ENCODE measurements at regions not wholly inside any gene's neighbourhood (a gene's known extent, or its start where the extent isn't known, plus 50 kb on each side); places are given as distances from the start of the nearest gene placed in this dataset.
A peak's percentile ranks its signal among the peaks of the same experiment; 100 is the strongest.
"Not testable (repeated sequence)": the region's sequence is repeated elsewhere in the genome, so short reads cannot be mapped to it uniquely, and the experiment has no call there.

DNA sequence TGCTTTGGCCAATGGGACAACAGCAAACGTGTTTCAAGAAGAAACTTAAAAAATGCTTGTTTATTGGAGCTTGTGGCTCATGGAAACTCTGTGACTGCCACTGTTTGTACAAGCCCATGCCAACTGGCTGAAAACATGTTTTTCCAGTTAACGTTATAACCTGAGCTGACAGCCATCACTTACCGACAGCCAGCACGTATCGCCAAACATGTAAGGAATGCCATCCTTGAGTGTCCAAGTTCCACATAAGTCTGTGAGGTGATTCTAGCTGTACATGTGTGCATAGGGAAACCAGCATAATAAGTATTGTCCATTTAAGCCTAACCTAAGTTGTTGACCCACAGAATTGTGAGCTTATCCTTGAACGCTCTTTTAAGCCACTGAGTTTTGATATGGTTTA is 596.9 kb downstream of the TRHDE start:
- DNase-seq, result no peak

DNA sequence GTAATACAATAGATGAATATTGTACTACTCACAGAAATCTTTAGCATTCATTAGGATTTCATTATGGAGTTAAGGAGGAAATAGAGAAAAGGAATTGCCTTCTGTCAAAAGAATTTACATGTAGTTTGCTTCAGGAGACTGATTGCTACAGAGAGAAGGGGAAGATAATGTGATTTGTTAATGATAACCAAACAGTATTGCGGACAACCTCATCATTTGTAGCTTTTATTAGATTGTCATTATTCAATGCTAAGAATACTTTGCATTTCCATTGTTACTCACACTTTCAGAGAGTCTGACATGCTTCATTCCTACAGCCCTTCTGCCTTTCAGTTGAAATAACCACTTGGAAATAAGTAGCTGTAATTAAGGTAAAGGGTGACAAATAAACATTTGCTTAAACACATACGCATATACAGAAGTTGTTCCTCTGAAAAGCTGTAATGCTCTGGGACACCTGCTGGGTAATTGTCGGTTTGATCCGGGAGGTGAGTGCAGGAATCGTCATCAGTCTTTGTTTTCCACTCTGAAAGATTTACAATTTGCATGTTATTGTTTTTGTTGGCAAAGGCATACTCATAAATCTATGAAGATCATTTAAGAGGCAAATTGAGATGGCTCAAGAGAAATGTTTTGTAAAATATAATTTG is 600.2 kb downstream of the TRHDE start:
- peak; percentile 69 for DNase-seq

DNA sequence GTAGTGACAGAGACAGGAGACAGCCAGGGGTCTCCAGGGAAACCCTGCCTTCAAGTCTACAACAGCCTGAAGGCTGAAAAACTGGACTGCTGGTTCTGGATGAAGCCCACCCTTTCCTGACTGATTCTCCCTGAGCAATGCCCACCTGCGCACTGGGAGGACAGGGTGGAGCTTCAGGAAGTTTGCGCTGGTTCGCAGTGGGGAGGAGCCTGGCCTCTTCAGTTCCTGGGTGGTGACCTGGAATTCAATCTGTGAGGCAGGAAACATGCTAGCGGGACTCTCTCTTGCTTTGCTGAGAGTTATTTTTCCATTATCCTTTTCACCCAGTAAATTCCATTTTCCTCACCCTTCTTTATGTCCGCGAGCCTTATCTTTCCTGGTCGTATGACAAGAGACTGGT is 600.8 kb downstream of the TRHDE start:
- no peak for DNase-seq

DNA sequence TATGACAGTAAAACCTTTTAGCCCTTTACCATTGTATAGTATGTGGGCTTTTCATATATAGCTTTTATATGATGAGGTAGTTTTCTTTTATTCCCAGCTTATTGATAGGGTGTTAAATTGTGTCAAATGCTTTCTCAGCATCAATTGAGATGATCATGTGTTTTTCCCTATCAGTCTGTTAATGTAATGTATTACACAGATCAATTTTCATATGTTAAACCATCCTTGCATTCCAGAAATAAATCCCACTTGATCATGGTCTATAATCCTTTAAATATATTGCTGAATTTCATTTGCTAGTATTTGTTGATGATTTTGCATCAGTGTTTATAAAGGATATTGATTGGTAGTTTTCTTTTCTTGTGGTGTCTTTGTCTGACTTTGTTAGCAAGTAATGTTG is 603.9 kb downstream of the TRHDE start:
- no peak for DNase-seq

DNA sequence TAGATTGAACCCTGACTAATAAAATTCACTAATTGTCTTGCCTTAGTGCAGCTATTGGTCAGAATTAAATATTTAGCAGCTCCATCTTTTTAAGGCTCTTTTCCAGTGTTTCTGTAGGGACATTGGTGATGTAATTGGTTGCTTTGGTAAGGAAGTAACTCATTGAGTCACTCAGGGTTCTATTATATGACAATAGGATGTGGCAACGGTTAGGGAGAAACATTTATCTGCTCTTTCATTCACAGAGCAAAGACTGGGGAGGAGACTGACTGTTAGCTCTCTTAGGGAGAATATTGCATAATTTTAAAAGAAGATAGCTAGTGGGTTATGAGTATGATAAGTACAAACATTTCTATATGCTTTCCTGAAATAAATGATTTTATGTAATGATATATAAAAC is 616.5 kb downstream of the TRHDE start:
- DNase-seq, result no peak

DNA sequence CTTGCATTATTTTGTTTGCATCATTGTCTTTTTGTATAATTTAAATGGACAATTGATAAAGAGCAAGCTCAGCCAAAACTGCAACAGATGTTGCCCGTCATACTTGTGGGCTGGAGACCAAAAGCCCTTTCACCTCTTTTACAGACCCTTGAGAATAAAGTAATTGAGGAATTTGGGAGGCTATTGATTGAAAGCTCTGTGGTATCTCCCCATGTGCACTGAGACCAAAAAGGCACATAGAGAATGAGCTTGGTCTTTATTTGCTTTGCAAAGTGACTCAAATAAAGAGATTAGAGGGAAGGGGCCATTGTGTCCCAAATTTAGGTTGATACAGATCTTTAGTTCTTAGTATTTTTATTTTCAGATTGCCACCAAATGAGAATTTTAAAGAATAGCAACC is 617.6 kb downstream of the TRHDE start:
- DNase-seq, result no peak

DNA sequence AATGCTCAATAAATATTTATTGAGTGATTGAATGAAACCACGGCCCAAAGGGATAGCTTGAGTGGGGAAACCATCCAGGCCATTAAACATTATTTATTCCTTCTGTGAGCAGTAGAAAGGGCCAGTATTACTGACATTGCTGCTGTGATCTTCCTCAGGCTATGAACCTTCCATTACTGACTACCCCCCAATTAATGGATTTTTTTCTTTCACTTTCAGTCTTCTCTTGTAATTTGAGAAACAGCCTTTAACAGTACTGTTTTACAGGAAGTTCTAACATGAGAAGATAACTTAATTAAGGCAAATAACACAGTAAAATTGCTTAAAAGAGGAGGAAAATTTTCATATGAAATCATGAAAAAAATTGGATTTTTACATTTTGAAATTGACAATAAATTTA is 629.5 kb downstream of the TRHDE start:
- DNase-seq, result no peak

DNA sequence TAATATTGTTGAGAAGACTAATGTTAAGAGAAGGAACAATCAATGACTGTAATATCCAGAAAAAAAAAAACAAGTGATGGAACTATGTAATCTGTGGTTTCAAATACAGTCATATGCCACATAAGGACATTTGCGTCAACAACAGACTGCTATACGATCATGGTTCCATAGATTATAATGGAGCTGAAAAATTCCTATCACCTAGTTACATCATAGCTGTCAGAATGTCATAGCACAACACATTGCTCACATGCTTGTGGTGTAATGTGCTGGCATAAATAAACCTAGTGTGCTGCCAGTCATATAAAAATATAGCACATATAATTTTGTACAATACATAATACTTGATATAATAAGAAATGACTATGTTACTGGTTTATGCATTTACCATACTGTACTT is 653.5 kb downstream of the TRHDE start:
- no peak for DNase-seq

DNA sequence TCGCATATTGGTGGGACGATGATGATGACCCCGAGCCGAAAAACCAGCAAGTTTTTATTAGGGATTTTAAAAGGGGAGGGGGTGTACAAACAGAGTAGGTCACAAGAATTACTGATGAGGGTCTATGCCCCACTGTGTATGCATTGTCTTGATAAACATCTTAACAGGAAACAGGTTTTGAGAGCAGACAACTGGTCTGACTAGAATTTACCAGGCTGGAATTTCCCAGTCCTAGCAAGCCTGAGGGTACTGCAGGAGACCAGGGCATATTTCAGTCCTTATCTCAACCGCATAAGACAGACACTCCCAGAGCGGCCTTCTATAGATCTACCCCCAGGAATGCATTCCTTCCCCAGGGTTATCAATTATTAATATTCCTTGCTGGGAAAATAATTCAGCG is 659.7 kb downstream of the TRHDE start:
- DNase-seq, result not testable (repeated sequence)

DNA sequence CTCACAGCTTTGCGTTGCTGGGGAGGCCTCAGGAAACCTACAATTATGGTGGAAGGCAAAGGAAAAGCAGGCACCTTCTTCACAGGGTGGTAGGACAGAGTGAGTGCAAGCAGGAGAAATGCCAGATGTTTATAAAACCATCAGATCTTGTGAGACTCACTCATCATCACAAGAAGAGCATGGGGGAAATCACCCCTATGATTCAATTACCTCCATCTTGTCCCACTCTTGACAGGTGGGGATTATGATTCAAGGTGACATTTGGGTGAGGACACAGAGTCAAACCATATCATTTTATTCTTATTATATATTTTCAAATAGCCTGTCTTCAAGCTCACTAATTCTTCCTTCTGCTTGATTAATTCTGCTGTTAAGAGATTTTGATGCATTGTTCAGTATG is 665.3 kb downstream of the TRHDE start:
- DNase-seq, result no peak

DNA sequence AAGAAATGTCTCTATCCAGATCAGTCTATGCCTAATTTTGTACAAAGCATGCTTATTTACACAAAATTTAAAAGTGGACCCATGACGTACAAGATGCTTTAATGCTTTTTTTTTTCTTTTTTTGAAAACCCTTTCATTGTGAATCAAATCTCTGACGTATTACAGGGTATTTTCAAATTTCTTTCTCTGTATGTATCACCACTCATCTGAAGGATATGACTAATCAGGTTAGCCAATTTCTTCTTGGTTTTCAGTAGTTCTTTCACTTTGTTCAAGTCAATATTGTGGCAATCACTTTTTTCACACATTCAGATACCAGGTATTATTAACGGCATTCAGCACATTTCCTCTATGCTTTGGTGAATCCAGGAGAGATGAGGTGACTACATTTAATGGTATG is 685.3 kb downstream of the TRHDE start:
- DNase-seq, result no peak

DNA sequence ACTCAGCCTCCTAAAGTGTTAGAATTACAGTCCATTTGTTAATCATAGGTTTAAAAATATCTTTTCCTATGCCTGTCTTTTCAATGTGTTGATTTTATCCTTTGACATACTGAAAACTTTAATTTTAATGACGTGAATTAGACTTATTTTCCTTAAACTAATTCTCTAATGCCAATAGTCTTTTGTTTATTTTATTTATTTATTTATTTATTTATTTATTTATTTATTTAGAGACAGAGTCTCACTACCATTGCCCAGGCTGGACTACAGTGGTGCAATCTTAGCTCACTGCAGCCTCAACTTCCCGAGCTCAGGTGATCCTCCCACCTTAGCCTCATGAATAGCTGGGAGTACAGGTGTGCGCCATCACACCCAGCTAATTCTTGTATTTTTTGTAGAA is 694.5 kb downstream of the TRHDE start:
- DNase-seq, result no peak

DNA sequence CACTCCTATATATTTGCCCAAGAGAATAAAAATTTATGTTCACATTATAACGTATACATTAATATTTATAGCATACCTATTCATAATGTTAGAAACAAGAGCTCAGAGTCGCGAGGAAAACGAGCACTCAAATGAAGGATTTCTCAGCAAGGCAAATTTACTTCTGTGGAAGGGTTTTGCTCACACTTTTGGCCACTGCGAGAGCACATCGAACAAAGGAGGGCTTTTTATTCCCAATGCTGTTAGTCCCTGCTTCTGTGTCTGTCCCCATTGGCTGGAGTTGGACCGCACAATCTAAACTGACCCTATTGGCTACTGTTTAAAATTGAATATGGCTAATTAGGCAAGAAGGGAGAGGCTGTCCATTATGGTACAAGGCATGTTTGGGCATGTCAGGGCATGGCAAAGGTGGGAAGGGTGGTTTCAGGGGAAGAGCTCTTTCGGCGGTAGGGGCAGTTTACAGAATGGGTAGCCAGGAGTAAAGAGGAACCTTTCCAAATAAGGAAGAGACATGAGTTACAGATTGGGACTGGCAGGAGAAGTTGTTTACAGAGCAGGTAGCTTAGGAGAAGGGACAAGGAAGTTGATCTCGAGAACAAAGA is 702.9 kb downstream of the TRHDE start:
- DNase-seq, result no peak

DNA sequence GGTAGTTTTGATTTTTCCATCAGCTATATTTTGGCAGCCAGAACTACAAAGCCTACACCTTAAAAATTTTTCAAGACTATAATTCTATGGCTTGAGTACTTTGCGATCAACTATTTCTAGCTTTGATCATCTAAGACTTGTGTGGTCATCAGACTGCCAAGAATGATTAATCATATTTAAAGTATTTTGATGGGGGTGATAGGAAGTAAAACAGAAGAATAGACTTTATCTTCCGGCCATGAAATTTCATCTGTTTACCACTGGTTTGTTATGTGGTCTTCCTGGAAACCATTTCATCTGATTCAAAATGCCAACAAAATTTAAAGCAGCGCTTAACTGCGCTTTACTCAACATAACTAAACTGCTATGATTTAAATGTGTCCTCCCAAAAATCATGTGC is 706.8 kb downstream of the TRHDE start:
- no peak for DNase-seq

DNA sequence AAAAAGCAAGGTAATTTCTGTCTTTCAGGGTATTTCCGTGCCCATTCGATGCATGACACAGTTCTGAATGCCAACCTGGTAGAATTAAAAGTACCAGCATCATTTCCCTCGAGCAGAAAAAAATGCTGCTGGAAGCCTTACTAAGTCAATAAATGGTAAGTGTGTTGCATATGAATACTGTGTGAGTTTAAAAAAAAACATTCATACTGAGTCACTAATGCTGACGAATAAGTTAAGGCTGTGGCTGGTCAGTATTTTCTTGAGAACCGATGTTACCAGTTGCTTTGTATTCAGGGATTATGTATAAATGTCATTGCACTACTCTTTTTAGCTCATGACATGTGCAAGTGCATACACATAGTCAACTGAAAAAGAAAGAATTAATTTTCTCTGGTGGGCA is 710.2 kb downstream of the TRHDE start:
- no peak for DNase-seq

DNA sequence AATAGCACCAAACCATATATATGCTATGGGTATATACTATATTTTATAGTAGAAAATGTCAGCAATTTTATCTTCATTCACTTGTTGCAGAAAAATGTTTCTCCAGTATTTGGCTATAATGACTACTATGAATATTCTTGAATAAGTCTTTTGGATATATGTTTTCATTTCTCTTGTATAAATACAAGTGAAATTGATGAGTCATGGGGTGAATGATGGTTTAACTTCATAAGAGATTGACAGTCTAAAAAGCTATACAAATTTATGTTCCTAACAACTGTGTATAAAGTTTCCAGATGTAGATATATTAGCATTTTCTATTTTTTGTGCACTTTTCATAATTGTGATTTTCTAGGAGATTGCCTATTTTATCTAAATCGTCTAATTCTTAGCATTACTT is 714.8 kb downstream of the TRHDE start:
- DNase-seq, result no peak

DNA sequence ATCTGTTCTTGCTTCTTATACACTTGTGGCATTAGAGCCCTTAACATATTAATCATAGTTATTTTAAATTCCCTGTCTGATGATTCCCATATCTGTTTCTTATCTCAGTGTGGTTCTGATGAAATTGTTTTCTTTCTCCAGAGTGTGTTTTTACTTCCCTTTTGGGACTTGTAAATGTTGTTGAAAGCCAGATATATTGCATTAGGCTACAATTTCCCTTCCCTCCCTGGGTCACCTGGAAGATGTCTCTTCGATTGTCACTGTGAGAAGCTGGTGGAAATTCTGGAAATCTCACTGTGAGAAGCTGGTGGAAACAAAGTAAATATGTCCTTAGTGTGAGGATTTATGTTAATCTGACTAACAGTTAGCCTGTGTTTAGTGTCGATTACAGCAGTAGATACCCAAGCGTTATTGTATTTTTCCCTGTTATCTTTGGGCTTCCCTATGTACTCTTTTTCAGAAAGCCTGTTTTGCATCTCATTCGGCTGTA is 717.3 kb downstream of the TRHDE start:
- no peak for DNase-seq

DNA sequence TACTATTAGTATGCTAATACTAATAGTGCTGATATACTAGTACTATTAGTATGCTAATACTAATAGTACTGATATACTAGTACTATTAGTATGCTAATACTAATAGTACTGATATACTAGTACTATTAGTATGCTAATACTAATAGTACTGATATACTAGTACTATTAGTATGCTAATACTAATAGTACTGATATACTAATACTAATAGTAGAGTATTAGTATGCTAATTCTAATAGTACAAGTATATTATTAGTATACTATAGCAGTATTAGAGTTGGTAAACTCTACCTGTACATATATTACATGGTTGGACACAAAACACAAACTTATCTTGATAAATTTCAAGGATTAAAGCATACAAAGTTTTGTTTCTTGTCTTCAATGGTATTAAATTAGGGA is 722.9 kb downstream of the TRHDE start:
- not testable (repeated sequence) for DNase-seq

DNA sequence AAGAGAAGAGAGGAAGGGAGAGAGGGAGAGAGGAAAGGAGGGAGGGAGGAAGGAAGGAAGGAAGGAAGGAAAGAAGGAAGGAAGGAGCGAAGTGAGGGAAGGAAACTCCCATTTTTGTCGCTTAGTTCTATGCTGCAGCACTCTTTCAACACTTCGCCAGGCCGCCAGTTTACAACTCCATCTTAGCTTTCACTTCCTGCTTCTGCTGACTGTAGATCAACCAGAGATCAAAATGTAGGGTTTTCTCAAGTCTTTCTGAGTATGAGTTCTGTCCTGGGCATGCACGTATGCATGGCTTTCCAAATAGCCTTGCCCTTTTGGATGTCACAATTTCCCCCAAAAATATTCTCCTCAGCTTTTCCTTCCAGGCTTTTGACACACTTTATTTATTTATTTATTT is 723.4 kb downstream of the TRHDE start:
- no peak for DNase-seq

DNA sequence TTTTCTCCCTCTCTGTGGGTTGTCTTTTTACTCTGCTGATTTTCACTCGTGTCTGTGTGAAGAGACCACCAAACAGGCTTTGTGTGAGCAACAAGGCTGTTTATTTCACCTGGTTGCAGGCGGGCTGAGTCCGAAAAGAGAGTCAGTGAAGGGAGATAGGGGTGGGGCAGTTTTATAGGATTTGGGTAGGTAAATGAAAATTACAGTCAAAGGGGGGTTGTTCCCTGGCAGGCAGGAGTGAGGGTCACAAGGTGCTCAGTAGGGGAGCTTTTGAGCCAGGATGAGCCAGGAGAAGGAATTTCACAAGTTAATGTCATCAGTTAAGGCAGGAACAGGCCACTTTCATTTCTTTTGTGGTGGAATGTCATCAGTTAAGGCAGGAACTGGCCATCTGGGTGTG is 729.6 kb downstream of the TRHDE start:
- DNase-seq, result not testable (repeated sequence)

DNA sequence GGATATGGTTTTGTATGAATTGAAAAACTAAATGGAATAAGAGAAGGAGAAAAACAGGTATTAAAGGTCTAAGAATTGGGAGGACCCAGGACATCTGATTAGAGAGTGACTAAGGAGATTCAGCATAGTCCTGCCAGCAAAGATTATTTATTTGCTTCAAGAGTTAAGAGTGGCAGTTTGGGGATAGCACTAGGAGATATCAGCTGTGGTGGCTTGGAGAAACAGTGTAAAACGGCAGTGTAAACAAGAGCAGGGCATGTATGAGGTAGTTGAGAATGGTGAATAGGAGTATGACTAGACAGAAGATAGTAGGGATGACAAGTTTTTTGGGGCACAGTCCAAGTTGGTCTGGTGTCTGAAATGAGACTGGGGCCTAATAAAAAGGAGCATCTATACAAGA is 730.3 kb downstream of the TRHDE start:
- DNase-seq, result not testable (repeated sequence)

DNA sequence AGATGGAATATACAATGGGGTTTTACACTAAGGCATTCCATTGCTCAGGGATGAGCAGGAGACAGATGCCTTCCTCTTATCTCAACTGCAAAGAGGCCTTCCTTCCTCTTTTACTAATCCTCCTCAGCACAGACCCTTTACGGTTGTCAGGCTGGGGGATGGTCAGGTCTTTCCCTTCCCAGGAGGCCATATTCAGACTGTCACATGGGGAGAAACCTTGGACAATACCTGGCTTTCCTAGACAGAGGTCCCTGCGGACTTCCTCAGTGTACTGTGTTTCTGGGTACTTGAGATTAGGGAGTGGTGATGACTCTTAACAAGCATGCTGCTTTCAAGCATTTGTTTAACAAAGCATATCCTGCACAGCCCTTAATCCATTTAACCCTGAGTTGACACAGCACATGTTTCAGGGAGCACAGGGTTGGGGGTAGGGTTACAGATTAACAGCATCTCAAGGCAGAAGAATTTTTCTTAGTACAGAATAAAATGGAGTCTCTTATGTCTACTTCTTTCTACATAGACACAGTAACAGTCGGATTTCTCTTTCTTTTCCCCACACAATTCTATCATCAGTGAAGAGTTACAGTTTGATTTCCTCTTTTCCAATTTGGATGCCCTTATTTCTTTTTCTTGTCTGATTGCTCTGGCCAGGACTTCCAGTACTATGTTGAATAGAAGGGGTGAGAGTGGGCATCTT is 737.1 kb downstream of the TRHDE start:
- peak; percentile 43 for DNase-seq

DNA sequence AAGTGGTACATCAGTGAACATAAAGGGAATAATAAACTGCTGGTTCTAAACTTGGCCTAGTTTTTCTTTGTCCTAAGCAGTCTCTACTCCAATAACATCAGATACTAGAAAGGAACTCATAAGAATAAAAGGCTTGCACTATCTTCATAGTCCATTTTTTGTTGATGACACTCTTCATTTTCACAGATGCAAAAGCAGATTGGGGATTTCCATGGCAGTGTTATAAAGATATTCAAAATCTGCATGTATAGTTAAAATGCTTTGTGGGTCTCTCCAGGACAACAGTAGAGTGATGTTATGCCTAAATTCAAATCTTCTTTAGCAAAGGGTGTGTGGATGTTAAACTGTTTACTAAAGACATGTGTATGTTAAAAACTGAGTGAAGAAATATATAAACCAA is 745.8 kb downstream of the TRHDE start:
- DNase-seq, result no peak

DNA sequence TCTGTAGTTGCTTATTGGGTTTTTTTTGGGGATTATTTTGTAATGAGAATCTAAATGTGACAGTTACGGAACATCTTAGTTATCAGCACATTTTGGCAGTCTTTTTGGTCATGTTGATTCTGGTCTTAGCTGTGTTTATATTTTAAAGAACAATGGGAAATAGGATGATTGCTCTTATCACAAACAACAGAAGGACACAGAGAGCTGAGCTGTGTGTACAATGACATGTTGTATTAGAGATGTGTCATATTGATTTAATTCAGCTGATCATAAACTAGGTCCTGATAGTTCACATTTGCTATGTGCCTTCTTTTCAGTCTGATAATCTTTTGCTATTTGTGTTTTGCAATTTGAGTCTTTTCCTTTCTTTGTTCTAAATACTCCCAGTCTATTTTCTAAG is 781.7 kb downstream of the TRHDE start:
- no peak for DNase-seq

DNA sequence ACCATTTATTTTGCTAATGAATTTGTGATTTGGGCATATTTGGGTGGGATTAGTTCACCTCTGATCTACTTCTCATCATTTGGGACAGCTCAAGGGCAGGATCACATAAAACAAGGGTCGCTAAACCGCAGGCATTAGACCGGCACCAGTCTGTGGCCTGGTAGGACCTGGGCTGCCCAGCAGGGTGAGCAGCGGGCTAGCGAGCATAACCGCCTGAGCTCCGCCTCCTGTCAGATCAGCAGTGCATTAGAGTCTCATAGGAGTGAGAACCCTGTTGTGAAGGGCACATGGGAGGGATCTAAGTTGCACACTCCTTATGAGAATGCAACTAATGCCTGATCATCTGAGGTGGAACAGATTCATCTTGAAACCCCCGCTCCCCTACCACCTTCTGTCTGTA is 785.3 kb downstream of the TRHDE start:
- DNase-seq, result no peak
